ENCODE measurements at regions not wholly inside any gene's neighbourhood (a gene's known extent, or its start where the extent isn't known, plus 50 kb on each side); places are given as distances from the start of the nearest gene placed in this dataset.

GRCh38 chr17:6346986-6347385 lies 87.9 kb downstream of the AIPL1 start:
- no TSS peak for BruUV-seq (replicated peaks)
- Histone ChIP-seq H3K4me2 (ENCODE audit: low read length) (no peak overlapping the region), H3K79me2 (ENCODE audit: insufficient read depth, low read depth, low read length) (no peaks in the 10 kb centered on the region), H3K27ac (ENCODE audit: low read depth, low read length, poor library complexity, severe bottlenecking) (no peak overlapping the region), H3K4me1 (ENCODE audit: insufficient read depth, low read length, poor library complexity, severe bottlenecking) (no peaks in the 10 kb centered on the region), H3K9me3 (ENCODE audit: low read length) (no peaks in the 10 kb centered on the region), H3K36me3 (ENCODE audit: insufficient read depth, low read length) (no peaks in the 10 kb centered on the region), H3K4me3 (ENCODE audit: low read depth, low read length, poor library complexity, severe bottlenecking) (no peak overlapping the region), H2AFZ (ENCODE audit: low read length) (no peak overlapping the region), H4K20me1 (ENCODE audit: insufficient read depth, low read length) (no peaks in the 10 kb centered on the region), H3K9me2 (ENCODE audit: insufficient read depth, low read length) (no peaks in the 10 kb centered on the region)
- CTCF ChIA-PET (ENCODE audit: unreplicated experiment) = no interaction called here
- no peak for DNase-seq (ENCODE audit: low spot score)
- intact Hi-C loops (cut with micrococcal nuclease; ENCODE audit: unreplicated experiment) = no loop called here
- TF ChIP-seq EZH2phosphoT487 (IDR thresholded peaks at IDR 0.05; ENCODE audit: borderline replicate concordance, low read depth, low read length) (no peak), CTCF (conservative IDR thresholded peaks at IDR 0.05; ENCODE audit: low read length) (no peak)
- POLR2A ChIA-PET = no interaction called here

- H3K36me3 ChIP-seq (ENCODE audit: insufficient read depth, low read length) = no peaks in the 10 kb centered on the region
- H3K4me3 ChIP-seq (ENCODE audit: low read depth, low read length, poor library complexity, severe bottlenecking) = no peak overlapping the region
- H3K79me2 ChIP-seq (ENCODE audit: insufficient read depth, low read depth, low read length) = no peaks in the 10 kb centered on the region
- no TSS peak for BruUV-seq (replicated peaks)
- no peaks in the 10 kb centered on the region for H3K4me1 ChIP-seq (ENCODE audit: insufficient read depth, low read length, poor library complexity, severe bottlenecking)
- no peaks in the 10 kb centered on the region for H3K9me3 ChIP-seq (ENCODE audit: low read length)
- DNase-seq (ENCODE audit: low spot score) = no peak
- H4K20me1 ChIP-seq (ENCODE audit: insufficient read depth, low read length) = no peaks in the 10 kb centered on the region
- no peaks in the 10 kb centered on the region for H3K9me2 ChIP-seq (ENCODE audit: insufficient read depth, low read length)
- intact Hi-C loops (cut with micrococcal nuclease; ENCODE audit: unreplicated experiment) = no loop called here
- TF ChIP-seq CTCF (conservative IDR thresholded peaks at IDR 0.05; ENCODE audit: low read length) = no peak
- no peak for TF ChIP-seq EZH2phosphoT487 (IDR thresholded peaks at IDR 0.05; ENCODE audit: borderline replicate concordance, low read depth, low read length)
- no peak overlapping the region for H3K4me2 ChIP-seq (ENCODE audit: low read length)
- ChIA-PET POLR2A (no interaction called here), CTCF (ENCODE audit: unreplicated experiment) (no interaction called here)
- H3K27ac ChIP-seq (ENCODE audit: low read depth, low read length, poor library complexity, severe bottlenecking) = no peak overlapping the region
- H2AFZ ChIP-seq (ENCODE audit: low read length) = no peak overlapping the region
Observed at GRCh38 chr17:6346156-6346786, 88.7 kb downstream of the AIPL1 start.

- Histone ChIP-seq H3K4me1 (ENCODE audit: insufficient read depth, low read length, poor library complexity, severe bottlenecking) (no peaks in the 10 kb centered on the region), H3K4me2 (ENCODE audit: low read length) (no peak overlapping the region), H4K20me1 (ENCODE audit: insufficient read depth, low read length) (no peaks in the 10 kb centered on the region), H3K27ac (ENCODE audit: low read depth, low read length, poor library complexity, severe bottlenecking) (no peak overlapping the region), H3K9me3 (ENCODE audit: low read length) (no peaks in the 10 kb centered on the region), H3K9me2 (ENCODE audit: insufficient read depth, low read length) (no peaks in the 10 kb centered on the region), H3K79me2 (ENCODE audit: insufficient read depth, low read depth, low read length) (no peaks in the 10 kb centered on the region), H3K36me3 (ENCODE audit: insufficient read depth, low read length) (no peaks in the 10 kb centered on the region), H2AFZ (ENCODE audit: low read length) (no peak overlapping the region), H3K4me3 (ENCODE audit: low read depth, low read length, poor library complexity, severe bottlenecking) (no peak overlapping the region)
- ChIA-PET CTCF (ENCODE audit: unreplicated experiment) (no interaction called here), POLR2A (no interaction called here)
- no peak for DNase-seq (ENCODE audit: low spot score)
- BruUV-seq (replicated peaks) = no TSS peak
- intact Hi-C loops (cut with micrococcal nuclease; ENCODE audit: unreplicated experiment) = no loop called here
- TF ChIP-seq EZH2phosphoT487 (IDR thresholded peaks at IDR 0.05; ENCODE audit: borderline replicate concordance, low read depth, low read length) (no peak), CTCF (conservative IDR thresholded peaks at IDR 0.05; ENCODE audit: low read length) (no peak)
Observed at GRCh38 chr17:6343736-6344135, 91.2 kb downstream of the AIPL1 start.

Data from OCI-LY7 (cell line).